Cerebellar cortex (tissue), 1 donor: ENCODE measurements at regions not wholly inside any gene's neighbourhood (a gene's known extent, or its start where the extent isn't known, plus 50 kb on each side); places are given as distances from the start of the nearest gene placed in this dataset.

Experiments used
- DNase-seq: peaks from one replicate; pipeline ENCODE4 v3.0.0-alpha.2; 2015; ENCODE audit warnings: low spot score

- no peak for DNase-seq
These were observed 205.2 kb upstream of the EEA1 start for GRCh38 chr12:93134175-93134890.

- no peak for DNase-seq
These were observed 205.8 kb upstream of the EEA1 start for GRCh38 chr12:93134893-93135285.

- DNase-seq: no peak
These were observed 206.5 kb upstream of the EEA1 start for GRCh38 chr12:93135286-93136239.

DNA sequence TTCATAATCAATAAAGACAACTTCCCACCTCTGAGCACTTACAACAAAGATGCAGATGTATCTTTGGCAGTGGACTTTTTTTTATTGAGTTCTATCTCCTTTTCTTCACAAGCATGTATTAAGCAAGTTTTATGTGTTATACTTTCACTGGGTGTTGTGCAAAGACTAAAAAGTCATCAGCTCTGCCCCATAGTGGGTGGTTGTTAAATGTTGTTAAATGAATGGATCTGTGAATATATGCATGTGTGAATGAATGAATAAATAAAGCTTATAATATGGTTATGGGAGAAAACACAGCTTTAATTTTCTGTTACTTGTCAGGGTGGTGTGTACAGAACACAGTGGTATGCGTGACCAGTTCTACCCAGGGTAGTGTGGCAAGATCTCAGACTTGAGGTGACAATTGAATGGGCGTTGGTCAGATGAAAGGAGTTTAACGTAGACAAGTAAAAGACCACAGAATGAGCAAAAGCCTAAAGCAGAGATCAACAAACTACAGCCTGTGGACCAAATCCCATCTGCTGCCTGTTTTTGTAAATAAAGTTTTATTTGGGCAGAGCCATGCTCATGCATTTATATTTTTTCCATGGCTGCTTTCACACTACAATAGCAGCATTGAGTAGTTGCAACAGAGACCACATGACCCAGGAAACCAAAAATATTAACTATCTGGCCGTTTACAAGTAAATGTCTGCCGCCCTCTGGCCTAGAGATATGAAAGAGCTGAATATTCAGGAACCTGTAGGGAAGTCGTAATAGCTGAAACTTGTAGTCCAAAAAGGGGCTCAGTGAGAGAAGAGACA lies 207.4 kb upstream of the EEA1 start:
- no peak for DNase-seq

- no peak for DNase-seq
These were observed 208.8 kb upstream of the EEA1 start for GRCh38 chr12:93137656-93138612.

DNA sequence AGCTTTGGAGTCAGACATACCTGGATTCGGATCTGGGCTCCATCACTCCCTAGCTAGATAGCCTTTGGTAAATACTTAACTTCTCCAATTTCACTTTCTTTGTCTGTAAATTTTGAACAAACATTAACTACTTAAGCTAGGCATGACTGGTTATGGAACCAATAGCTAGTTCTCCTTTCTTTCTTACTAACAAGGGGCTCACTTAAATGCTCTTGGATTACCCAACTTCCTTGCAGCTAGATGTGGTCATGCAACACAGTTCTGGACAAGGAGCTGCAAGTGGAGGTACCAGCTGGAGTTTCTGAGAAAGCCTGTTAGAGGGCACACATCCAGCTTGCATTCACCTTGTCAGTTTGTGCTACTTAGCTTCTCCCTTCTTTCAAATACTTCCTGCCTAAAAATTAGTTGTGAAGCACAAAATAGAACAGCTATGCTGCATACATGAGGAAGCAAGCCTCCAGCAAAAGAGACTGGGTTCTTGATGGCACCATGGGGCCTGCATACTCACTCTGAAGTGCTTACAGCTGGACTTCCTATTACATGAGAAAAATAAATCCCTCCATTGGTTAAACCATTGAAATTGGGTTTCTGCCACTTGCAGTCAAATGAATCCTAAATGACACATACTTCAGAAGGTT lies 210.1 kb upstream of the EEA1 start:
- DNase-seq: no peak

- DNase-seq: no peak
These were observed 211.2 kb upstream of the EEA1 start for GRCh38 chr12:93140325-93140724.

- no peak for DNase-seq
These were observed 211.7 kb upstream of the EEA1 start for GRCh38 chr12:93140801-93141200.

DNA sequence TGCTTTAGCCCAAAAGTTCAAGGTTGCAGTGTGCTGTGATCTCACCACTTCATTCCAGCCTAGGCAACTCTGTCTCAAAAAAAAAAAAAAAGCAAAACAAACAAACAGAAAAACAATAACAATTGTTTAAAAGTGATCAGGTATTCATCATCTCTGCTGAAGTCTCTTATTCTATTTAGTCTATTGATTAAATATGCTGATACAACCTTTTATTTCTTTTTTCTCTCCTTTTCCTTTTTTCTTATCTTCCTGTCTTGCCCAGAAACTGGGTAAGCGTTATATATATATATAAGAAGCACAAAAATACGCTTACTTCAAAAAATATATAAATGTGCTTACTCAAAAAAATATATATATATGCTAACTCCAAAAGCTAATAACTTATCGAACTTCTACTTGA lies 213.8 kb upstream of the EEA1 start:
- DNase-seq: no peak

GRCh38 chr12:93144109-93144508 lies 215.0 kb upstream of the EEA1 start:
- no peak for DNase-seq

DNA sequence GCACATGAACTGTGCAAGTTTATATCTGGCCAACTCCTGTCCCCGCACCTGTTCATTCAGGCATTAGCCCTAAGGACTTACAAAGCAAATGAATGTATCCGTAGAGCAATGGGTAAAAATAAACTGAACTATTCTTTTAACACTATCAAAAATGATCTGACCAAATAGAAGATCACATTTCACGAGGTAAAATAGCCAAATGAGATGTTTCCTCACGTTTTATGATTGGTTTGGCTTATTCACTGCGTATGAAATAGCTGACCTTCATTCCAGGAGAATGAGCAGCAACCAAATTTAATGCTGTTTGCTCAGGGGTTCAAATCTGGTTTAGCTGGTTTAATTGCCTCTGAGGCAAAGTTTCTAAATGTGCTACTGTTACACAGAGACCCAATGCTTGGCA lies 216.0 kb upstream of the EEA1 start:
- no peak for DNase-seq

GRCh38 chr12:93146263-93146939 lies 217.3 kb upstream of the EEA1 start:
- DNase-seq: no peak

- DNase-seq: no peak
These were observed 217.9 kb upstream of the EEA1 start for GRCh38 chr12:93146970-93147369.

- DNase-seq: no peak
These were observed 219.3 kb upstream of the EEA1 start for GRCh38 chr12:93148412-93148811.

GRCh38 chr12:93149229-93149628 lies 220.1 kb upstream of the EEA1 start:
- DNase-seq: no peak

GRCh38 chr12:93151079-93151762 lies 222.1 kb upstream of the EEA1 start:
- no peak for DNase-seq

GRCh38 chr12:93152617-93153016 lies 223.5 kb upstream of the EEA1 start:
- DNase-seq: no peak

DNA sequence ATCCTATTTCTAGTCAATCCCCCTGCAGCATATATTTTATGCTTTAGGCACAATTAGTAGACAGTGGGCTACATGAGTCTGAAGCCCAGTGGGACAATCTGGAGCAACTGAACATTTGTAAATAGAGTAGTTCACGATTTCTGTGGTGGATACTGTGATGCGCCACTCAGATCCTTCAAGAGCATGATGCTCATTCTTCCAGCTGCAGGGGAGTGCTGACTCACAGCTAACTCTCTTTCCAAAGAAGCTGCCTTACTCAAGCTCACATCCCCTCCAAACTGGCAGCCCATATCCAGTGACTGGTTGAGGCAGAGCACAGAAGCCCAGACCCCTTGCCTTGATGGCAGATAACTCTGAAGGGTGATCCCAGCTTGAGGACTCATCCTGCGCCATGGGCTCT lies 224.2 kb upstream of the EEA1 start:
- no peak for DNase-seq

DNA sequence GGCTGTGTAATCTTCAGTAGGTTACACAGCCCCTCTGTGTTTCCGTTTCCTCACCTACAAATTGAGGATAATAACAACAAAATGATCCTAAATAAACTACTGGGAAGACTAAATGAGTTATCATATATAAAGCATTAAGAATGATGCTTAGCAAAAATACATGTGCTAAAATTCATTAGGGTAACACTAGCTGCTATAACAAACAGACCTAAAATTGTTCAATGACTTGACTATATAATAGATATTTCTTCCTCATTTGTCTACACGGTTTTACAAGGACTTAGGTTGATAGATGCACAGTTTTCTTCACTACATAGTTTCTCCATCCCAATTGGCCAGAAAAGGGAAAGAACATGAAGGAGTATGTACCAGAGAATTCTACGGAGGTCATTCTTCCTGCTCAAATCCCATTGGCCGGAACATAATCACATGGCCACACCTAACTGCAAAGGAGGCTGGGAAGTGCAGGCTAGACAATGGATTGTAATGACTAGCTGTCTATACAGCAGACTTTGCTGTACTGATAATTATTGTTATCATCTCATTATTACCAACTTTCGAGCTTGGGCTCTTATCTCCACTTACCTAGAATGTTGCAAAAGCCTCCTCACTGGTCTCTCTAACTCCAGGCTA lies 223.5 kb upstream of the NUDT4 start:
- no peak for DNase-seq
